ENCODE measurements at regions not wholly inside any gene's neighbourhood (a gene's known extent, or its start where the extent isn't known, plus 50 kb on each side); places are given as distances from the start of the nearest gene placed in this dataset.

GRCh38 chr7:4468320-4469102, 213.6 kb upstream of the FOXK1 start:
- no peak overlapping the region for H2AFZ ChIP-seq
- H4K20me1 ChIP-seq (ENCODE audit: insufficient read depth, poor library complexity, severe bottlenecking) = no peaks in the 10 kb centered on the region
- no peaks in the 10 kb centered on the region for H3K4me1 ChIP-seq (ENCODE audit: insufficient read depth)
- no peaks in the 10 kb centered on the region for H3K27me3 ChIP-seq
- WGBS (ENCODE audit: low lambda C conversion rate, missing lambda C conversion rate) = 90% methylated on average over 5 of the region's 5 CpGs
- H3K9me3 ChIP-seq (ENCODE audit: low read depth) = no peaks in the 10 kb centered on the region
- H3K4me3 ChIP-seq = no peak overlapping the region
- H3K36me3 ChIP-seq (replicated peaks; ENCODE audit: insufficient read depth, low read depth) = no peaks in the 10 kb centered on the region
- no peaks in the 10 kb centered on the region for H3K79me2 ChIP-seq
- no peak for DNase-seq (ENCODE audit: low spot score)
- H3K27ac ChIP-seq = no peak overlapping the region
- no peaks in the 10 kb centered on the region for H3K9me2 ChIP-seq (replicated peaks; ENCODE audit: insufficient read depth)
- TF ChIP-seq EZH2phosphoT487 (IDR thresholded peaks at IDR 0.05; ENCODE audit: low read depth, severe bottlenecking, unreplicated experiment) (no peak), EZH2 (IDR thresholded peaks at IDR 0.05; ENCODE audit: borderline replicate concordance) (no peak), CTCF (IDR thresholded peaks at IDR 0.05; ENCODE audit: poor library complexity) (no peak)
- H3K4me2 ChIP-seq = no peak overlapping the region

DNA sequence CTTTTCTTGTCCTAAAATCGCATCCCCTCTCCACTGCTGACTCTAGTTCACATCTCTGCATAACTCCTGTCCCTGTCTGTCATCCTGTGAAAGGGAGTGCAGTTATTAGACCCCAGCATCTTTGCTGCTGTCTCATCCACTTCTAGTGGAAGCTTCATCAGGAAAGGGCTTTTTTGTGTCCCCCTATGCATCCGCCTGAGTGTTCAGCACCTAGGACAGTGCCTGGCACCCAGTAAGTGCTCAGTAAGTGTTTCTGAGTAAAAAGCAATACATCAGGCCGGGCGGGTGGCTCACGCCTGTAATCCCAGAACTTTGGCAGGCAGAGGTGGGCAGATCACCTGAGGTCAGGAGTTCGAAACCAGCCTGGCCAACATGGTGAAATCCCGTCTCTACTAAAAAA, 211.8 kb upstream of the FOXK1 start:
- H3K79me2 ChIP-seq = no peaks in the 10 kb centered on the region
- 65% methylated on average over 7 of the region's 7 CpGs for WGBS (ENCODE audit: low lambda C conversion rate, missing lambda C conversion rate)
- H3K27me3 ChIP-seq = no peaks in the 10 kb centered on the region
- no peaks in the 10 kb centered on the region for H3K4me1 ChIP-seq (ENCODE audit: insufficient read depth)
- no peaks in the 10 kb centered on the region for H3K36me3 ChIP-seq (replicated peaks; ENCODE audit: insufficient read depth, low read depth)
- no peak overlapping the region for H3K4me3 ChIP-seq
- TF ChIP-seq EZH2phosphoT487 (IDR thresholded peaks at IDR 0.05; ENCODE audit: low read depth, severe bottlenecking, unreplicated experiment) = no peak
- no peak for TF ChIP-seq EZH2 (IDR thresholded peaks at IDR 0.05; ENCODE audit: borderline replicate concordance)
- TF ChIP-seq CTCF (IDR thresholded peaks at IDR 0.05; ENCODE audit: poor library complexity) = no peak
- no peak overlapping the region for H3K27ac ChIP-seq
- H3K9me2 ChIP-seq (replicated peaks; ENCODE audit: insufficient read depth) = no peaks in the 10 kb centered on the region
- DNase-seq (ENCODE audit: low spot score) = peak; percentile 19
- H4K20me1 ChIP-seq (ENCODE audit: insufficient read depth, poor library complexity, severe bottlenecking) = no peaks in the 10 kb centered on the region
- H3K4me2 ChIP-seq = no peak overlapping the region
- no peaks in the 10 kb centered on the region for H3K9me3 ChIP-seq (ENCODE audit: low read depth)
- no peak overlapping the region for H2AFZ ChIP-seq

- H3K4me2 ChIP-seq = no peak overlapping the region
- H3K9me3 ChIP-seq (ENCODE audit: low read depth) = no peaks in the 10 kb centered on the region
- TF ChIP-seq EZH2phosphoT487 (IDR thresholded peaks at IDR 0.05; ENCODE audit: low read depth, severe bottlenecking, unreplicated experiment) (no peak), CTCF (IDR thresholded peaks at IDR 0.05; ENCODE audit: poor library complexity) (peak; percentile 12)
- H4K20me1 ChIP-seq (ENCODE audit: insufficient read depth, poor library complexity, severe bottlenecking) = no peaks in the 10 kb centered on the region
- WGBS (ENCODE audit: low lambda C conversion rate, missing lambda C conversion rate) = 71% methylated on average over 12 of the region's 12 CpGs
- H3K27me3 ChIP-seq = no peaks in the 10 kb centered on the region
- no peak overlapping the region for H3K27ac ChIP-seq
- H2AFZ ChIP-seq = no peak overlapping the region
- DNase-seq (ENCODE audit: low spot score) = peak; percentile 15
- no peaks in the 10 kb centered on the region for H3K9me2 ChIP-seq (replicated peaks; ENCODE audit: insufficient read depth)
- H3K4me3 ChIP-seq = no peak overlapping the region
- no peaks in the 10 kb centered on the region for H3K79me2 ChIP-seq
- H3K4me1 ChIP-seq (ENCODE audit: insufficient read depth) = no peaks in the 10 kb centered on the region
- no peaks in the 10 kb centered on the region for H3K36me3 ChIP-seq (replicated peaks; ENCODE audit: insufficient read depth, low read depth)
These were observed 209.4 kb upstream of the FOXK1 start for GRCh38 chr7:4472728-4473127.
